ENCODE measurements at regions not wholly inside any gene's neighbourhood (a gene's known extent, or its start where the extent isn't known, plus 50 kb on each side); places are given as distances from the start of the nearest gene placed in this dataset.

GRCh38 chr1:164040754-164041153 is 518.2 kb upstream of the PBX1 start:
- DNase-seq (ENCODE audit: extremely low spot score, unreplicated experiment): no peak
- Mint-ChIP-seq H3K27ac (ENCODE audit: unreplicated experiment) (no peak overlapping the region), H3K9me3 (ENCODE audit: unreplicated experiment) (peaks cover 5% of the 10 kb centered on the region), H3K27me3 (ENCODE audit: unreplicated experiment) (no peaks in the 10 kb centered on the region), H3K4me3 (ENCODE audit: unreplicated experiment) (no peak overlapping the region), H3K4me1 (ENCODE audit: unreplicated experiment) (no peaks in the 10 kb centered on the region), H3K36me3 (ENCODE audit: unreplicated experiment) (no peaks in the 10 kb centered on the region)
- TF ChIP-seq, protein P1, sequence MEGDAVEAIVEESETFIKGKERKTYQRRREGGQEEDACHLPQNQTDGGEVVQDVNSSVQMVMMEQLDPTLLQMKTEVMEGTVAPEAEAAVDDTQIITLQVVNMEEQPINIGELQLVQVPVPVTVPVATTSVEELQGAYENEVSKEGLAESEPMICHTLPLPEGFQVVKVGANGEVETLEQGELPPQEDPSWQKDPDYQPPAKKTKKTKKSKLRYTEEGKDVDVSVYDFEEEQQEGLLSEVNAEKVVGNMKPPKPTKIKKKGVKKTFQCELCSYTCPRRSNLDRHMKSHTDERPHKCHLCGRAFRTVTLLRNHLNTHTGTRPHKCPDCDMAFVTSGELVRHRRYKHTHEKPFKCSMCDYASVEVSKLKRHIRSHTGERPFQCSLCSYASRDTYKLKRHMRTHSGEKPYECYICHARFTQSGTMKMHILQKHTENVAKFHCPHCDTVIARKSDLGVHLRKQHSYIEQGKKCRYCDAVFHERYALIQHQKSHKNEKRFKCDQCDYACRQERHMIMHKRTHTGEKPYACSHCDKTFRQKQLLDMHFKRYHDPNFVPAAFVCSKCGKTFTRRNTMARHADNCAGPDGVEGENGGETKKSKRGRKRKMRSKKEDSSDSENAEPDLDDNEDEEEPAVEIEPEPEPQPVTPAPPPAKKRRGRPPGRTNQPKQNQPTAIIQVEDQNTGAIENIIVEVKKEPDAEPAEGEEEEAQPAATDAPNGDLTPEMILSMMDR (IDR thresholded peaks at IDR 0.05): no peak

DNA sequence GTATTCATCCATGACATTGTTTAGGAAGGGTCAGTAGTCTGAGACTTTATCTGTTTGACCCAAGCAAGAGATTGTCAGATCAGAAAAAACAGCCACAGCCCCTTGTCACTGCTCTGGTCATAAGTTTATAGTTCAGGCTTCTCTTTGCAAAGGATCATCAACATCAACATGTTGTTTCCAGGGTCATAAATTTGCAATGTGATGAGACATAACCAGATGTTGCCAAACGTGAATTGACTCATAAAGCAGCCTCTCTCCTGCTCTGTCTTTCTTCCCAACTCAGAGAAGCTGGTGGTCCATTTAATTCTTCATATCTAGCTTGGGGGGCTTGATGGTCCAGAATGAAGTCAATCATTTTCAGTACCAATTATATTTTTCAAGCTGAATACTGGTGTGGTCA is 507.2 kb upstream of the PBX1 start:
- Mint-ChIP-seq H3K4me1 (ENCODE audit: unreplicated experiment) (no peaks in the 10 kb centered on the region), H3K36me3 (ENCODE audit: unreplicated experiment) (no peaks in the 10 kb centered on the region), H3K27ac (ENCODE audit: unreplicated experiment) (no peak overlapping the region), H3K27me3 (ENCODE audit: unreplicated experiment) (no peaks in the 10 kb centered on the region), H3K9me3 (ENCODE audit: unreplicated experiment) (no peaks in the 10 kb centered on the region), H3K4me3 (ENCODE audit: unreplicated experiment) (no peak overlapping the region)
- DNase-seq (ENCODE audit: extremely low spot score, unreplicated experiment): no peak
- TF ChIP-seq, protein P1 (IDR thresholded peaks at IDR 0.05): no peak

- Mint-ChIP-seq H3K27ac (ENCODE audit: unreplicated experiment) (no peak overlapping the region), H3K36me3 (ENCODE audit: unreplicated experiment) (no peaks in the 10 kb centered on the region), H3K27me3 (ENCODE audit: unreplicated experiment) (no peaks in the 10 kb centered on the region), H3K4me1 (ENCODE audit: unreplicated experiment) (no peaks in the 10 kb centered on the region), H3K9me3 (ENCODE audit: unreplicated experiment) (no peaks in the 10 kb centered on the region), H3K4me3 (ENCODE audit: unreplicated experiment) (no peak overlapping the region)
- no peak for DNase-seq (ENCODE audit: extremely low spot score, unreplicated experiment)
- TF ChIP-seq, protein P1 (IDR thresholded peaks at IDR 0.05): no peak
Measured at GRCh38 chr1:164054331-164054730, 504.7 kb upstream of the PBX1 start.

DNA sequence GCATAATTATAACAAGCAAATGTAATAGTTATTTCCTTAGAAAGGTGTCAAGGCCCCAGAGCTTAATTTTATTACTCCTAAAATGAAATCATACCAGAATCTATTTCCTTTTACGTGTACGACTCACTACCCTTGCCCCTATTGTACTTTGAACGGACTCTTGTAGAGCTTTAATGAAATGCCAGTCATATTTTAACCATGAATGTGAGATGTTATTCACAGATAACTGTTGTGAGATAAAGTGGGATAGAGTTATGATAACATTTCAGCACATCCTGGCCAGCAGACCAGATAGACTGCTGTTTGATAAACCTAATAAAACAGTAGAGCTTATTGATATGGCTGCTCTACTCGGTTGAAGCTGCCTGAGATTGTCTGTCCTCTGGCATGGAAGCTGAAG is 500.8 kb upstream of the PBX1 start:
- TF ChIP-seq, protein P1 (IDR thresholded peaks at IDR 0.05): no peak
- Mint-ChIP-seq H3K4me3 (ENCODE audit: unreplicated experiment) (no peak overlapping the region), H3K27ac (ENCODE audit: unreplicated experiment) (no peak overlapping the region), H3K36me3 (ENCODE audit: unreplicated experiment) (no peaks in the 10 kb centered on the region), H3K4me1 (ENCODE audit: unreplicated experiment) (no peaks in the 10 kb centered on the region), H3K27me3 (ENCODE audit: unreplicated experiment) (no peaks in the 10 kb centered on the region), H3K9me3 (ENCODE audit: unreplicated experiment) (no peaks in the 10 kb centered on the region)
- no peak for DNase-seq (ENCODE audit: extremely low spot score, unreplicated experiment)

GRCh38 chr1:164061528-164061927 is 497.5 kb upstream of the PBX1 start:
- H3K27me3 Mint-ChIP-seq (ENCODE audit: unreplicated experiment): no peaks in the 10 kb centered on the region
- TF ChIP-seq, protein P1 (IDR thresholded peaks at IDR 0.05): no peak
- peaks cover 4% of the 10 kb centered on the region for H3K9me3 Mint-ChIP-seq (ENCODE audit: unreplicated experiment)
- H3K4me1 Mint-ChIP-seq (ENCODE audit: unreplicated experiment): no peaks in the 10 kb centered on the region
- H3K36me3 Mint-ChIP-seq (ENCODE audit: unreplicated experiment): no peaks in the 10 kb centered on the region
- no peak for DNase-seq (ENCODE audit: extremely low spot score, unreplicated experiment)
- no peak overlapping the region for H3K27ac Mint-ChIP-seq (ENCODE audit: unreplicated experiment)
- H3K4me3 Mint-ChIP-seq (ENCODE audit: unreplicated experiment): no peak overlapping the region
